Amniotic stem cell (primary cell): ENCODE measurements at regions not wholly inside any gene's neighbourhood (a gene's known extent, or its start where the extent isn't known, plus 50 kb on each side); places are given as distances from the start of the nearest gene placed in this dataset.

Source experiments
- DNase-seq: peaks from one replicate; lab custom pipeline; 2025; lab: John Stamatoyannopoulos, UW

GRCh38 chr4:13930155-13930554 is 302.6 kb upstream of the BOD1L1 start:
- DNase-seq: no peak

- peak; percentile 14 for DNase-seq
Observed at GRCh38 chr4:13933191-13933590, 305.7 kb upstream of the BOD1L1 start.

DNA sequence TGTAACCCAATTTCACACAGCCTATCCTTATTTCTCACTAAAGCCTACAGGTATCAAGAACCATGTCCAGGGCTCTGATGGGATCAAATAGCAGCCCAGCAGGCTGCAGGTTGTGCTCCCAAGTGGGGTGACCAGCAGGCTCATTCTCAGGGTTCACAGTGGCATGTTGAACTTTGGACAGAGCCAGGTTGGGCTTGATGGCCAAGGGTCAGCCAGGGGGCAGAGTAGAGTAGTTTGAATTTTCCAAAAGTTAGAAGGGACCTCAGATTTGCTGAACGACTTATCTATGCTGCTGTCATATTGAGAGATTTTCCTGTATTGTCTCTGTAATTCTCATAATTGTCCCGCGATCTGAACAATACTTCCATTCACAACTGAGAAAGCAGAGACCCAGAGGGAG is 310.8 kb upstream of the BOD1L1 start:
- DNase-seq: no peak

- no peak for DNase-seq
Observed at GRCh38 chr4:13940921-13941320, 313.4 kb upstream of the BOD1L1 start.

- no peak for DNase-seq
Observed at GRCh38 chr4:13942977-13943376, 315.5 kb upstream of the BOD1L1 start.

DNA sequence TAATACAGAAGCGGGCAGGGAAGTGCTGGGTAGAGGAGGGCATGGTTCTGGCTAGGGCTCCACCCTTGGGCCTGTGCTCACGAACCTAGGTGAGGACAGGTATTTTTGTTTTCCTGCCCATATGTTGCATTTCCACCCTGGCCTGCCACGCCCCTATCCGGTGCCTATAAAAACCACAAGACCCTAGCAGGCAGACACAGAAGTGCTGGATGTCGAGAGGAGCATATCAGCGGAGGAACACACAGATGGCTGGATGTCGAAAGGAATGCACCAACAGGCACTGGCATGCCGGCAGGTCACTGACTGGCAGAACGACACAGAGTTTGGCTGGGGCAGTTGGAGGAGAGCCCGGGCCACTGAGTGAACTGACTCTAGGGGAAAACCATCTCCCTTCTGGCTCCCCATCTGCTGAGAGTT is 316.6 kb upstream of the BOD1L1 start:
- no peak for DNase-seq

GRCh38 chr4:13947921-13948320 is 320.4 kb upstream of the BOD1L1 start:
- DNase-seq: no peak

- DNase-seq: no peak
Observed at GRCh38 chr4:13950491-13950890, 323.0 kb upstream of the BOD1L1 start.

DNA sequence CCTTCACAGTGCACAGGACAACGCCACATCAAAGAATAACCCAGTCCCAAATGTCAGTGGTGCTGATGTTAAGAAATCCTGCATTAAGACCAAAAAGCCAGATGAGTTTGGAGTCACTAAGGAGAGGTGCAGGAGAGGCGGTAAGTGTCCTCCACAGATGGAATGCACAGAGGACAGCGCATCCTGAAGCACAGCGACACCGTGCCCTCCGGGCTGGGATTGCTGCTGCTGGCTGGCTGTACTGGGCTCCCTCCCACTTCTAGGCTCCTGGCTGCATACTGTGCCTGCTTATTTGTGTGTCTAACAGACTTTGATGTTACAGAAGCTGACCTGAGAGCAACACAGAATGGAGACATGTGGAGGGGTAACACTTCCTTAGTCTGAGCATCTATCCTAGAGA is 325.6 kb upstream of the BOD1L1 start:
- no peak for DNase-seq

- DNase-seq: no peak
Observed at GRCh38 chr4:13955551-13955950, 328.0 kb upstream of the BOD1L1 start.

DNA sequence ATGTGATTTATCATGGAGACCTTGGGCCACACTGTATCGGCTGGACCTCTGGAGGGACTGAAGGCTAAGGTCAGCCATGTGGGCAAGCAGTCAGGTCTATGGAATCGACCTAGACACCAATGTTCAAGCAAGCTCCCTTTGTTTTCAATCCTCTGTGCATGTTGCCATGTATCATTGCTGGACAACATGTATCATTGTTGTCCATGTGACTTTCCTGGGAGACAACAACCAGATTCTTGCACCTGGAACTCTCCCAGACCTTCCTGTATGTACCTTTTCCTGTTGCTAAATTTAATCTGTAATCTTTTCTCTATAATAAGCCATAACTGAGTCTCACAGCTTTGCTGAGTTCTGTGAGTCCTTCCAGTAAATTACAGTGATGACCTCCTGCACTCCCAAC is 329.4 kb upstream of the BOD1L1 start:
- no peak for DNase-seq

DNA sequence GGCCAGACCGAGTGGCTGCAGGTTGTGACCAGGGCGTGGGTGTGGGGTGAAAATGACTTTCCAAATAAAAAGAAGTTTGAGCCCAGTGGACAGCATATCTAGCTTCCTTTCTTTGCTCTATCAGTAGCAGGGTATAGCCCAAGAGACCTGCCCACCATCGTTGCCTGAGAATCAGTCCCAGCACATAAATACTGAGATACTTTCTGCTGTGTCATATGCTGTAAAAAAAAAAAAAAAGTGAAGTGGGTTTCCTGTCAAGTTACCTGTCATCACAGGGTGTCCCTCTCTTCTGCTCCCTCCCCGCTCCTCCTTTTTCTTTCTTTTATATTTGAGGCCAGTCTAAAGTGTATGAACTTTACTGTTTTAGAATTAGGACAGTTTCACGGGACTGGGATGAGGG is 330.3 kb upstream of the BOD1L1 start:
- no peak for DNase-seq

DNA sequence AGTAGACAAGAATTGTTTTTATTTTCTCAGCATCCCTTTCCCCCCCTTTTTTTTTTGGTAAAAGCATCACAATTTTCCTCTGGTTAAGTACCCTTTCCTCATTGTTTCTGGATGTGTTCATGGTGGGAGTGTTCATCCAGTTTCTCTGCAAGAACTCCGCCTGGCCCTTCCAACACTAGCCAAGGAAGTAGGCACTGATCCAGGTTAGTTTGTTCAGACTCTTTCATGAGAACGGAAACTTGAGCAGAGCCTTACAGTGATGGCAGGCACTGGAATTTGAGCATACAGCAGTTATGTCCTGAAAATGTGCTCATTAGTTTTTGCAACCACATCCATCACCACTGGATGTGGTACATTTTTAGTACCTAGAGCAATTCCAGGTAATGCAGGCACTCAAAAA is 336.1 kb upstream of the BOD1L1 start:
- no peak for DNase-seq

GRCh38 chr4:13966231-13967195 is 339.0 kb upstream of the BOD1L1 start:
- peak; percentile 60 for DNase-seq

DNA sequence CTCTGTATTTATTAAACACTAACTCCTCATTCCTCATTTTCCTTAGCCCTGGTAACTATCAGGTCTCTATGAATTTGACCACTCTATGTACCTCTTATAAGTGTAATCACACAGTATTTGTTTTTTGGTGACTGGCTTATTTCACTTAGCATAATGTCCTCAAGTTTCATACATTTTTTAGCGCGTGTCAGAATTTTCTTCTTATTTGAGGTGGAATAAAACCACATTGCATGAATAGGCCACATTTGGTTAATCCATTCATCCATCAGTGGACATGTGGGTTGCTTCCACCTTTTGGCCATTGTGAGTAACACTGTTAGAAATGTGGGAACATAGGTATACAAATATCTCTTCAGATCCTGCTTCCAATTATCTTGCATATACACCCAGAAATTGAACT is 341.2 kb upstream of the BOD1L1 start:
- DNase-seq: no peak

DNA sequence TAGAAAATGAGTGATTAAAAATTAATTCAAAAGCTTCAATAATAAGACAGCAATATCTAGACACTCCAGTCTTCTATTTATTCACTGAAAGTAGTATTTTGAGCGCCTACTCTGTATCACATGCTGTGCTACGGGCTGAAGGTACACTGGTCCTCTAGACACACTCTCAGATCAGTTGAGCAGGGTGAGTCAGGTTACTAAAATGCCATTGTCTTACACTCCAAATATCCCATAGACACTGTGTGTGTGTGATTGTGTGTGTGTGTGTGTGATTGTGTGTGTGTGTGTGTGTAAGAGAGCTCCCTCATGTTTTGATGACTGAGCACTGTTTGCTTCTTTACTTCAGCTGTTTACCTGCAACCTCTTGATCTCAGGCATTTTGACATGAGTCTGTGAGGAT is 342.8 kb upstream of the BOD1L1 start:
- no peak for DNase-seq

- no peak for DNase-seq
Observed at GRCh38 chr4:13977746-13978145, 350.2 kb upstream of the BOD1L1 start.

GRCh38 chr4:13980317-13981310 is 353.1 kb upstream of the BOD1L1 start:
- DNase-seq: peak; percentile 83

- no peak for DNase-seq
Observed at GRCh38 chr4:13981499-13981898, 354.0 kb upstream of the BOD1L1 start.

DNA sequence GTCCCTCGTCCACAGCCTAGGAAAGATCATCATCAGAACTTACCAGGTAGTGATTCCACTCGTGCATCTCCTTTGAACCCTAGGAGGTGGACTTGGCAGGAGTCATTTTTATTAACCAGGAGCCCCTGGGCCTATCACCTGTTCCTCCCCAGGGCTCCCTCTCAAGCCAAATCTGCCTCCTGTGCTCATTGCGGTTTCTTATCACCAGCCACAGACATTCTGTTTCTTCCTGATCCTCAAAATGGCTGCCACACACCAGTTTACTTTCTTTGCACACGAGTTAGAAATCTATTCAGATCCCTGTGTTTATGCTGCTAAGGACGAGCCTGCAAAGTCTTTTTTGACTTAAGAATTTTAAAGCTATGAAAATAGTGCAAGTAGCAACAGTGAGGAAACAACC is 354.5 kb upstream of the BOD1L1 start:
- no peak for DNase-seq

DNA sequence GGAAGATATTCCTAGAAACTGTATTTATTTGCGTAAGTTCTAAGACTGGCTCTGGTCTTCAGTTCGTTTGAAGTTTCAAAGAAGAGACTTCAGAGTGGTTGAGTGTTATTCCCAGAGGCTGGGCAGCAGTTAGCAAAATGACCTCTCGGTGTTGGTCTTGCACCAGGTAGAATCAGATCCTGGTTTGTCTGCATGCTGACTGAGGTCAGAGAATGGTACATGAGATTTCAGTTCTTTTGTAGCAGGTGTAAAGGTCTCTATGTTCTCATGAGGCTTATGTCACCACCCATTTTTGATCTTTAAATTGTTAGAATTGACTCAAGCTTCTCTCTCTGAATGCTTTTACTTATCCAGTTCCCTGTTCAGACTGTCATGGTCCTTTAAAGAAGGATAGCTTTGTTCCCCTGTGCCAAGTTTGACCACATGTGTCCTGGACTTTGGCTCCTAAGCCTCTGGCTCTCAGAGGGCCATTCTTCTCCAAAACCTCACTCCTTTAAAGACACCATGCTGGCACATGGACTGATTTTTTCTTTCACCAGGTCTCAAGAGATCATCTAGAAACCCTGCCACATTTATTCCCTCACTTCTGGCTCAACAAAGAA is 355.8 kb upstream of the BOD1L1 start:
- DNase-seq: no peak
